GM18508 (cell line): ENCODE measurements at regions not wholly inside any gene's neighbourhood (a gene's known extent, or its start where the extent isn't known, plus 50 kb on each side); places are given as distances from the start of the nearest gene placed in this dataset.

Experiments
- ATAC-seq: cut with Tn5 transposase; IDR thresholded peaks from one replicate; pipeline ENCODE4 v1.9.1; 2021; ENCODE audit warnings: moderate number of reproducible peaks; ENCODE audit not compliant: insufficient read depth, unreplicated experiment

- peak; percentile 83 for ATAC-seq
These were observed 98.5 kb upstream of the INSIG1 start for GRCh38 chr7:155198901-155199845.

DNA sequence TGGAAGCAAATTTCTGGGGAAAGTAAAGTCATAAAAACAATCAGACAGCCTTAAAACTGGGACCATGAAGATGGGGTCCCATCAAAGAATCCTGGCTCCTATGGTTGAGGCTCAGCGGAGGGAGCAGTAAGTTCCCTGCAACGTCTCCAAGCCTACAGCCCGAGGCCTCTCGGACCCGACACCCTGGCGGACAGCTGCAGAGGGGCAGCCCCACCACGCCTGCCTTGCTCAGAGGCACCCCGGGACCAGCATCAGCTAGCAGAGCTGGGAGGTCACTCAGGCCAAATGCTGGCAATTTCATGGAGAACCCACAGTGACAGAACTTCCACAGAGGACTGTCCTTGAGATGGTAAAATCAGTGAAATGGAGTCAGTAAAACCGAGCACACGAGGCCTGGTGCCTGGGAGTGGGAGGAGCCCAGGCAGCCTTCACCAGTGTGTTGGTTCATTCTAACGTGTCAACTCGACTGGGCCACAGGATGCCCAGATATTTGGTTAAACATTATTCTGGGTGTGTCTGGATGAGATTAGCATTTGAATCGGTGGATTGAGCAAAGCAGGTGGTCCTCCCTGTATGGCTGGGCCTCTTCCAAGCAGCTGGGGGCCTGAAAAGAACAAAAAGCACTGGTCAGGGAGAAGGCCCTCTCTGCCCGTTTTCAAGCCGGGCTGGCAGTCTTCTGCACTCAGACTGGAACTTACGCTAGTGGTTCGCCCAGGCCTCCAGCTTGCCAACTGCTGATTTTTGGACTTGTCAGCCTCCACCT lies 96.2 kb upstream of the INSIG1 start:
- ATAC-seq = no peak

DNA sequence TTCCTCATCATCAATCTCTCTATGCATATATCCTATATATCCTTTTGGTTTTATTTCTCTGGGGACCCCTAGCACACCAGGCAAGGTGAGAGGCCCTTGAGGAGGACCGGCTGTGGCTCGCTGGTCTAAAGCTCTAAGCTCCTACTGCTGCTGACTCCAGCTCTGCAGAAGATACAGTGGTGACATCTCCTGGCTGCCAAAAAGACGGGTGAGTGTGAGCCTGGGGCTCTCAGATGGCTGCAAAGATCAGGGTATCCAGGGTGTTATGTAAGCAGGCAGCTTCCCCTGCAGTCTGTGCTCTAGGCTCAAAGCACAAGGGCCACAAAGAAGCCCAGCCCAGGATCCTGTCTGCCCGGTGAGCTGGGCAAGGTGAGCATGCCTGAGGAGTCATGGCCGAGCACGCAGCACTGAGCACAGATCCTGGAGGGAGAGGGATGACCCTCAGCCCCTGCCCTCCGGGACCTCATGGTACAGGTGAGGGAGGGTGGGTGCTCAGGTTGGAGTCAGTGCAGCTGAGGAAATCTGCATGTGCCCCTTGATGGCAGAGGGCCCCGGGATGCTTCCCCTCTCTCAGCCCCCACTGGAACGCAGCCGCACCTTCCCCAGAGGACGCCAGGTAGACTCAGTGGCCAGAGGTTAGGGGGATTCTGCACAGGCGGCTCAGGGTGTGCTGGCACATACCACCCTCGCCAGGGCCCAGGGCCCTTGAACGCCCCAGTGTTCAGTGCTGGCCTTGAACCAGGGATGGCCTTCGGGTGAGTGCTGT lies 95.4 kb upstream of the INSIG1 start:
- no peak for ATAC-seq

DNA sequence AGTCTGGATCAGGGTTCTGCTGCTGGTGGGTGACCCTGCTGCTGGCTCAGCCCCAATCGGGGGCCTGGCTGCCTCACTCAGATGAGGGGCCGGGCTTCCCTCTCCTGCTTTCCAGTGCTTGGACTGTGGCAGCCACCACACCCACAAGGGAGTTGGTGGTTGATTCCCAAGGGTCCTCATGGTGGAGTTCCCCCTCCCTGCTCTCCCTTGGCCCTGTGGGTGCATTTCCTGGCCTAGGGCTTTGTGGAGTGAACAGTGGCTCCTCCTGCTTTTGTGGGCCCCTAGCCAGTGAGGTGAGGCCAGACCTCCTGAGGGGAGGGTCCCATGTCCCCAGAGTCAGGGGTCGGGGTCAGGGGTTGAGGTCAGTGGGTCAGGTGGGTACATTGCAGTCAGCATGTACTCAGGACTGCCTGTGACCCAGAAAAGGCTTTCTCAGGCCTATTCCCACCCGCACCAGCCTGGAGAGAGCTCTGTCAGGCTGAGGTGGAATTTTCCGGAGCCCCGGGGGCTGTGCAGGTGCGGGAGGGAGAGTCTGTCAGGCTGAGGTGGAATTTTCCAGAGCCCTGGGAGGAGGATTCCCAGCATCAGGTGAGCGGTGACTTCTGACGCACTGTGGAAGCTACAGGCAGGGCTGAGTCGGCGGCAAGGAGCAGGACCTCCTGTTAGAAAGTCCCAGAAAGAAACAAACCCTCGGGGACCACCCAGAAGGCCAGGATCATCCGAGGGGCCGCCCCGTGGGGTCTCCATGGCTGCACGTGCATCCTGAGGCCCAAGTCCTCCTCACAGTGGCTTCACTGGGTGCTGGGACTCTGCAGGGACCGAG lies 94.4 kb upstream of the INSIG1 start:
- no peak for ATAC-seq

- no peak for ATAC-seq
These were observed 93.6 kb upstream of the INSIG1 start for GRCh38 chr7:155203882-155204691.

GRCh38 chr7:155204744-155205367 lies 92.8 kb upstream of the INSIG1 start:
- no peak for ATAC-seq

DNA sequence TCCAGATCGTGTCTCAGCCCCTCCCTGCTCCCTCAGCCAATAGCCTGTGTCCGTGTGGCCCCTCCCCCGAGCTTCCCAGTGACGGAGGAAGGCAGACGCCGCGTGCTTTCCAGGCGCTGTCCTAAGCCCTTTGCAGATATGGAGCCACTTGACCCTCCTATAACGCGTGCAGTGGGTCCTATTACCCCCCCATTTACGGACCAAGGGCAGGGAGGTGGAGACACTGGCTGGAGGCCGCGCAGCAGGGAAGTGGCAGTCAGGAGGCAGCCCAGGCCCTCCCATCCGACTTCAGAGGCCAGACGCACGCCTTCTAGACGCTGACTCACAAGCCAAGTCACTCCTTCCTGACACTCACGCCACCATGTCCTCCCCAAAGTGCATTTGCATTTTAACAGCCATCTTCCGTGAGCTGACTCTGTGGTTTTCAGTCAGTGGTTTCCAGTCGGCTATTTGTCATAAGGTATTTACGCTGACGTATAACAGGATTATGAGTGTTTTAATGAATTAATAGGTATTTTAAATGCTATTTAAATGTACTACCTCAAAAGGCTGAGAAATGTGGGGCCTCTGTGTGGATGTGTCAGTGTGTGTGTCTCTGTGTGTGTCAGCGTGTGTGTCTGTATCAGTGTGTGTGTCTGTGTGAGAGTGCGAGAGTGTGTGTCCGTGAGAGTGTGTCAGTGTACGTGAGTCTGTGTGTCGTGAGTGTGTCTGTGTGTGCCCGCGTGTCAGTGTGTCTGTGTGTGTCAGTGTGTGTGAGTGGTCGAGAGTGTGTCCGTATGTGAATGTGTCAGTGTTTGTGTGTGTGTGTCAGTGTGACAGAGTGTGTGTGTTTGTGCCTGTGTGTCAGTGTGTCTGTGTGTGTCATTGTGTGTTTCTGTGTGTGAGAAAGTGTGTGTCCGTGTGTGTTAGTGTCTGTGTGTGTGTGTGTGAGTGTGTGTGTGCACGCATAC lies 92.0 kb upstream of the INSIG1 start:
- ATAC-seq = peak; percentile 78

DNA sequence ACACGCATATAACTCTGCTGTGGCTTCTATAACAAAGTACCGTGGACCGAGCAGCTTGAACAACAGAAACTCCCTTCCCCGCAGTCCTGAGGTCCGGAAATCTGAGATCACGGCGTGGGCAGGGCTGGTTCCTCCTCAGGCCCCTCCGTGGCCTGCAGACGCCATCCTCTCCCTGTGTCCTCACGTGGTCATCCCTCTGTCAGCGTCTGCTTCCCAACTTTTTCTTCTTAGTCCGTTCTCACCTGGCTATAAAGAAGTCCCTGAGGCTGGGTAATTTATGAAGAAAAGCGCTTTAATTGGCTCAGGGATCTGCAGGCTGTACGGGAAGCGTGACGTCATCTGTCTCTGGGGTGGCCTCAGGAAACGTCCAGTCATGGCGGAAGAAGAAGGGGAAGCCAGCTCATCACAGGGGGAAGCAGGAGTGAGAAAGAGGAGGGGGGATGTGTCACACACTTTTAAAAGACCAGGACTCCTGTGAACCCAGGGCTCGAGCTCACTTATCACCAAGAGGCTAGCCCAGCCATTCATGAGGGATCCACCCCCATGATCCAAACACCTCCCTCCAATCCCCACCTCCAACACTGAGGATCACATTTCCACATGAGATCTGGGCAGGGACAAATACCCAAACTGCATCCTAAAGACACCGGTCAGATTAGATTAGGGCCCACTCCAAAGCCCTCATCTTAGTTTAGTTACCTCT lies 91.2 kb upstream of the INSIG1 start:
- ATAC-seq = peak; percentile 25

DNA sequence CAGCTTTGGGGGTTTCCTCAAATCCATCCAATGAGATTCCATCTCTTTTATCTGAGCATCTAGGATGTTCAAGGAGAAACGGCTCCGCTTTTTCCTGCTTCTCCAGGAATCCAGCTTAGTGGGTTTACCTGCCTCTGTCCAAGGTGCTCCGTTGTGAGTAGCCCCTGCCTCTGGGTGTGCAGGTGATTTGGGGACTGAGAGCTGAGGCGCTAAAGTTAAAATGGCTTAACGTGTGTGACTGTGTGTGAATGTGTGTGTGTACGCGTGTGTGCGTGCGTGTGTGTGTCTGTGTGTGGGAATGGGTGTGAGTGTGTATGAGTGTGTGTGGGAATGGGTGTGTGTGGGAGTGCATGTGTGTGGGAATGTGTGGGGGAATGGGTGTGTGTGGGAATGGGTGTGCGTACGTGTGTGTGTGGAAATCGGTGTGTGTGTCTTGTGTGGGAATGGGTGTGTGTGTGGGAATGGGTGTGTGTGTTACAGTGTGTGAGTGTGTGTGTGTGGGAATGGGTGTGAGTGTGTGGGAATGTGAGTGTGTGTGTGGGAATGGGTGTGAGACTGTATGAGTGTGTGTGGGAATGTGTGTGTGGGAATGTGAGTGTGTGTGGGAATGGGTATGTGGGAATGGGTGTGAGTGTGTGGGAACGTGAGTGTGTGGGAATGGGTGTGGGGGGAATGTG lies 90.2 kb upstream of the INSIG1 start:
- no peak for ATAC-seq

GRCh38 chr7:155208681-155209477 lies 88.8 kb upstream of the INSIG1 start:
- no peak for ATAC-seq

DNA sequence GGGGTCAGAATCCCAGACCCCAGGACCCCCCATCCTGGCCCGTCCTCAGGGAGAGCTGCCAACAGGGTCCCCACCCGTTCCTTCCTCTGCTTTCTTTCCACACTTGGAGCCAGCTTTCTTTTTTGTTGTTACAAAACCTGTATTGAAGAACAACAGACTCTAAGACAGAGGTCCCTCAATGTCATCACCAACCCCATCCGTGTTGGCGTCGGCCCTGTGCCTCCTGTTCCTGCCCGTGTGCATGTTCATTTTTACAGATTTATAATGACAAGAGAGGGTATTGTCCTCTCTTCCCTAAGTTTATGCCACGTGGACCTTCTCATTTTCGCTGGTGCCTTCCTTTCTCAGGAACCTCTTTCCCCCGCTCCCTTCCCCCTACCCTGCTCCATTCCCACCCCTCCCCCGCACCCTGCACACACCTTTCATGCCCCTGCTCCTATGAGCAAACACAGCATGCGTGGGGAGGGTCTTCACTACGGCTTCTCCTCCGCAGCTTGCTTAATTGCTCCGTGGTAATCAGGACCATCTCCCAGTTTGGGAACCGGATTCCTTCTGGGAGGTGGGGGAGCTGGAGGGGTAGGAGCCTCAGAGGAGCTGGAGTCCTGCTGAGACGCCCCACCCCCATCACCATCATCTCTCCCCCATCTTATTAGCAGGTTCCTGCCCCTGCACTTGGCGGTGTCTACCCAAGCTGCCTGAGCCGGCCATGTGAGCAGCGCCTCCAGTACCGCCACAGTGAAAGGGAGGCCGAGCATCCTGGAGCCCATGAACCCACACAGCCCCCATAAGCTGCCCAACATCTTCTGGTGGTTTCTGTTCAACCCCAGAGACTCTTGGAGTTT lies 88.0 kb upstream of the INSIG1 start:
- ATAC-seq = no peak

- no peak for ATAC-seq
These were observed 87.3 kb upstream of the INSIG1 start for GRCh38 chr7:155210356-155210755.

GRCh38 chr7:155211173-155211572 lies 86.5 kb upstream of the INSIG1 start:
- no peak for ATAC-seq

- ATAC-seq = no peak
These were observed 85.9 kb upstream of the INSIG1 start for GRCh38 chr7:155211761-155212160.
